NB4 (cell line): ENCODE measurements at regions not wholly inside any gene's neighbourhood (a gene's known extent, or its start where the extent isn't known, plus 50 kb on each side); places are given as distances from the start of the nearest gene placed in this dataset.

Experiments used
- DNase-seq: peaks from one replicate; pipeline ENCODE4 v3.0.0; 2010; ENCODE audit warnings: low read depth
- H3K4me3 ChIP-seq: one replicate; pipeline ENCODE4 v1.5.1; 2011; ENCODE audit warnings: mild to moderate bottlenecking, low read depth, low read length, moderate library complexity
- MYC ChIP-seq: IDR thresholded peaks from 2 replicates; pipeline ENCODE4 v1.6.1; 2011; ENCODE audit warnings: low read depth, low read length
- POLR2A ChIP-seq: IDR thresholded peaks from 2 replicates; pipeline ENCODE4 v1.6.1; 2011; ENCODE audit warnings: mild to moderate bottlenecking; ENCODE audit not compliant: insufficient read length; ENCODE audit errors: extremely low read depth
- TF ChIP-seq, protein P1 (sequence below): IDR thresholded peaks from 2 replicates; pipeline ENCODE4 v1.6.1; 2011; ENCODE audit warnings: low read depth, low read length
- TF ChIP-seq, protein P2 (sequence below): IDR thresholded peaks from one replicate; pipeline ENCODE4 v1.5.1; 2012; ENCODE audit warnings: low read depth, low read length

DNA sequence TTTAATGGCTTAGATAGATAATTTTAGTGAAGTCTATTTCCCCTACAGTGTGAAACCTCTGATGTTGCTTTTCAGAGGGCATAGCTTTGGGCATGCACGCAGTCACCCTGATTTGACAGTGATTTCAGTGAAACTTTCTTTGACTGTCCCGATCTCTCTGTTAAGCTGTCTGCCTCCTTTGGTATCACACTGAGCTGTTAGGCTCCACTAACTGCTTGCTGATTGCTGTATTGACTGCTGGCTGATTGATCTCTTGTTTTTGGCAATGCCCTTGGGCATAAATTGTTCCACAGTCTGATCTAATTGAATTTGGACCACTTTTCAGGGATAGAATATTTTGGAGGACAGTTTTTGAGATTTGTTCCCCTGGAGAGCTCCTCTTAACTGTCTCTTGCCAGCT is 68.5 kb upstream of the CCDC54 start:
- TF ChIP-seq, protein P1, sequence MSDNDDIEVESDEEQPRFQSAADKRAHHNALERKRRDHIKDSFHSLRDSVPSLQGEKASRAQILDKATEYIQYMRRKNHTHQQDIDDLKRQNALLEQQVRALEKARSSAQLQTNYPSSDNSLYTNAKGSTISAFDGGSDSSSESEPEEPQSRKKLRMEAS = no peak
- TF ChIP-seq MYC = no peak
- TF ChIP-seq, protein P2, sequence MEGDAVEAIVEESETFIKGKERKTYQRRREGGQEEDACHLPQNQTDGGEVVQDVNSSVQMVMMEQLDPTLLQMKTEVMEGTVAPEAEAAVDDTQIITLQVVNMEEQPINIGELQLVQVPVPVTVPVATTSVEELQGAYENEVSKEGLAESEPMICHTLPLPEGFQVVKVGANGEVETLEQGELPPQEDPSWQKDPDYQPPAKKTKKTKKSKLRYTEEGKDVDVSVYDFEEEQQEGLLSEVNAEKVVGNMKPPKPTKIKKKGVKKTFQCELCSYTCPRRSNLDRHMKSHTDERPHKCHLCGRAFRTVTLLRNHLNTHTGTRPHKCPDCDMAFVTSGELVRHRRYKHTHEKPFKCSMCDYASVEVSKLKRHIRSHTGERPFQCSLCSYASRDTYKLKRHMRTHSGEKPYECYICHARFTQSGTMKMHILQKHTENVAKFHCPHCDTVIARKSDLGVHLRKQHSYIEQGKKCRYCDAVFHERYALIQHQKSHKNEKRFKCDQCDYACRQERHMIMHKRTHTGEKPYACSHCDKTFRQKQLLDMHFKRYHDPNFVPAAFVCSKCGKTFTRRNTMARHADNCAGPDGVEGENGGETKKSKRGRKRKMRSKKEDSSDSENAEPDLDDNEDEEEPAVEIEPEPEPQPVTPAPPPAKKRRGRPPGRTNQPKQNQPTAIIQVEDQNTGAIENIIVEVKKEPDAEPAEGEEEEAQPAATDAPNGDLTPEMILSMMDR = no peak
- no peak for TF ChIP-seq POLR2A
- DNase-seq = no peak
- H3K4me3 ChIP-seq = no peak overlapping the region

DNA sequence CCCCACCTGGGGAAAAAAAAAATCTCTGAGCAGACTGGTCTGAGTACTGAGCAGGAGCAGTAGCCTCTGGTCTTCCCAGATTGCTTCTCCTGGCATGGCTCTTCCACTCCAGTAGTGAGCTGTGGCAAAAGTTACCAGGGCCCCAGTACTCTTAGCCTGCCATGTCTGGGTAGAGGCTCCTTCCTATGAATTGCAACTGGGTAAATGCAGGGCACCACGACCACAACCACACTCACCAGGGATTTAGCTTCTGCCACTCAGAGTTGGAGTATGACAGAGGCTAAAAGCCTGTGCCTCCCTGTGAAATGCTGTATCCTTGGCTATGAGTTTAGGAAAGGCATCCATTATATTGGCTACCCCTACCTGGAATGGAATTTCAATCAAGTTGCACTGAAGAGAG is 67.9 kb upstream of the CCDC54 start:
- TF ChIP-seq MYC (no peak), POLR2A (no peak)
- TF ChIP-seq, protein P2 = no peak
- TF ChIP-seq, protein P1 = no peak
- DNase-seq = no peak
- no peak overlapping the region for H3K4me3 ChIP-seq

DNA sequence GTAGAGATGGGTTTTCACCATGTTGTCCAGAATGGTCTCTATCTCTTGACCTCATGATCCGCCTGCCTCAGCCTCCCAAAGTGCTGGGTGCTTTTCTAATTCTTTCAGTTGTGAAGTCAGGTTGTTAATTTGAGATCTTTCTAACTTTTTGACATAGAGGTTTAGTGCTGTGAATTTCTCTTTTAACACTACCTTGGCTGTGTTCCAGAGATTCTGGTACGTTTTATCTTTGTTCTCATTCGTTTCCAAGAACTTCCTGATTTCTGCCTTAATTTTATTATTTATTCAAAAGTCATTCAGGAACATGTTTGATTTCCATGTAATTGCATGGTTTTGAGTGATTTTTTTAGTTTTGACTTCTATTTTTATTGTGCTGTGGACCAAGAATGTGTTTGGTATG is 63.5 kb upstream of the CCDC54 start:
- TF ChIP-seq, protein P1 = no peak
- no peak for DNase-seq
- no peak overlapping the region for H3K4me3 ChIP-seq

DNA sequence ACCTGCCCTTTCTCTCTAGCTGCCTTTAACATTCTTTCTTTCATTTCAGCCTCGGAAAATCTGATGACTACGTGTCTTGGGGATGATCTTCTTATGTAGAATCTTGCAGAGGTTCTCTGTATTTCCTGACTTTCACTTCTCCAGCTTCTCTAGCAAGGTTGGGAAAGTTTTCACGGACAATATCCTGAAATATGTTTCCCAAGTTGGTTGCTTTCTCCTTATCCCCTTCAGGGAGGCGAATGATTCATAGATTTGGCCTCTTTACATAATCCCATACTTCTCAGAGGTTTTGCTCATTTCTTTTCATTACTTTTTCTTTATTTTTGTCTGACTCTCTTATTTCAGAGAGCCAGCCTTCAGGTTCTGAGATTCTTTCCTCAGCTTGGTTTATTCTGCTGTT is 62.1 kb upstream of the CCDC54 start:
- TF ChIP-seq, protein P1 = no peak
- no peak for DNase-seq

DNA sequence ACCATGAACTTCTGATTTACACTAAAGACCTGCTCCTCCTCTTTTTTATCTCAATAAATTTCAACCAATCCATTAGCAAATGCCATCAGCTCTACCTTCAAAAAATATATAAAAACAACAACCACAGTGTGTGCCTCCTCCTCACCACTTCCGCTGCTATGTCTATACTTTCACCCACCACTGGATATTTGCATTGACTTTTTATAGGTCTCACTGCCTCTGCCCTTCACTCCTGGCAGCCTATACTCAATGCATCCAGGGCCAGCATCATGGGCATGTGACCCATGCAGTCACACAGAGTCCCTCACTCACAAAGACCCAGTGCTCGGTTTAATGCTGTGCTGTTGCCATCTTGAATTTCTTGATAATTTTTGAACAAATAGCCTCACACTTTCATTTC is 53.5 kb upstream of the CCDC54 start:
- H3K4me3 ChIP-seq = no peak overlapping the region
- no peak for DNase-seq
- TF ChIP-seq, protein P1 = no peak
- TF ChIP-seq, protein P2 = no peak
- TF ChIP-seq MYC (no peak), POLR2A (no peak)

More for the DNA sequence above, 62.1 kb upstream of the CCDC54 start:
- no peak overlapping the region for H3K4me3 ChIP-seq

DNA sequence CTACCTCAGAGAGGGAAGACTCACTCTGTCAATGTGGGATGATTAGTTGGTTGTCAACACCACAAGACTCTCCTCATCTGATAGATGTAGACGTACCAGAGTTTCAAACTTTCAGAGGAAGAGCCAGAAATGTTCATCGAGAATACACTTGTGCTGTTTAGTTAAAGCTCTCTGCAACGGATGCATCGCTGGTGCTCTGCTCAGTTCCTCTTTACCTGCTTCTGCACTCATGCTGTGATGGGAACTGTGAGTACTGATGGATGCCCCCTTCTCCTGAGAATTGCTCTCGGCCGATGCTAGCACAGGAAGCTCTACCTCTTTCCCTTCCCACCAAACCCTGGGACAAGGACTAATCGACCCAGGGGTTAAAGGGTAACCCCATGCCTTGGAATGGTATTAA is 51.8 kb upstream of the CCDC54 start:
- no peak for DNase-seq
- TF ChIP-seq, protein P1 = no peak
- no peak for TF ChIP-seq POLR2A
- TF ChIP-seq, protein P2 = no peak
- TF ChIP-seq MYC = no peak
- no peak overlapping the region for H3K4me3 ChIP-seq
